NB4 (cell line): ENCODE measurements at regions not wholly inside any gene's neighbourhood (a gene's known extent, or its start where the extent isn't known, plus 50 kb on each side); places are given as distances from the start of the nearest gene placed in this dataset.

Experiments
- CTCF ChIP-seq: IDR thresholded peaks from one replicate; pipeline ENCODE4 v1.5.1; 2012; ENCODE audit warnings: low read depth, low read length
- POLR2A ChIP-seq: IDR thresholded peaks from 2 replicates; pipeline ENCODE4 v1.6.1; 2011; ENCODE audit warnings: mild to moderate bottlenecking; ENCODE audit not compliant: insufficient read length; ENCODE audit errors: extremely low read depth

DNA sequence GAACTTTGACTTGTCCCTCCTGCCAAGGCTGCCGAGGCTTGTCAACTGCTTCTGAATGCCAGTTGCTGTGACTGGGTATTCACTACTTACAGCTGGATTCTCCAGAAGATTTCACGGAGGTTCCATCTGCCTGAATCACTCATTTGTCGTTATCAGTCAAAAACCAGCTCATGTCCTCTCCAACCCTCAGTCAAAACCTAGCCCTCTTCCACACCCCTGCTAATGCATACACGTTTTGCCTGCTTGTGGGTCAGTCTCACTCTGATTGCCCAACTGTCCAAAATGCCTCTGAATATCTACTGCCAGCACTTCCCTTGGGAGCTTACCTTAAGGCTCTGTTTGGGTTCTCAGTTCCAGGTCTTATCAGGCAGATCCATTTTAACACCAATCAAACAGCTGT is 238.6 kb upstream of the TMEM161B start:
- TF ChIP-seq CTCF (no peak), POLR2A (no peak)
